GM23338 (cell line): ENCODE measurements at regions not wholly inside any gene's neighbourhood (a gene's known extent, or its start where the extent isn't known, plus 50 kb on each side); places are given as distances from the start of the nearest gene placed in this dataset.

ENCODE experiments used
- ATAC-seq: fragments of 200-7000 bp; cut with Tn5 transposase; 3 replicates; pipeline ENCODE4 v1.9.1; 2020
- DNase-seq: peaks from one replicate; pipeline ENCODE4 v3.0.0-alpha.2; 2015; ENCODE audit warnings: low spot score
- H2AFZ ChIP-seq: fragments of 200-600 bp; sonication (generic); 2 replicates; pipeline ENCODE4 v1.8.0; 2016; ENCODE audit warnings: antibody characterized with exemption, mild to moderate bottlenecking, moderate library complexity
- H3F3A ChIP-seq: fragments of 200-600 bp; sonication (generic); replicated peaks from 2 replicates; pipeline ENCODE4 v1.8.0; 2017; ENCODE audit warnings: antibody characterized with exemption, mixed run types, low read depth
- H3K27ac ChIP-seq: fragments of 200-600 bp; sonication (generic); 2 replicates; pipeline ENCODE4 v1.6.1; 2016; ENCODE audit warnings: low read depth
- H3K27me3 ChIP-seq: fragments of 200-600 bp; sonication (generic); 2 replicates; pipeline ENCODE4 v1.8.0; 2016; ENCODE audit warnings: mild to moderate bottlenecking, mixed run types, moderate library complexity; ENCODE audit not compliant: insufficient read depth
- H3K36me3 ChIP-seq: fragments of 200-600 bp; sonication (generic); 2 replicates; pipeline ENCODE4 v1.8.0; 2016; ENCODE audit warnings: mild to moderate bottlenecking; ENCODE audit not compliant: insufficient read depth
- H3K4me1 ChIP-seq: fragments of 200-600 bp; sonication (generic); 2 replicates; pipeline ENCODE4 v1.8.0; 2016; ENCODE audit warnings: mild to moderate bottlenecking, moderate library complexity; ENCODE audit not compliant: insufficient read depth
- H3K4me2 ChIP-seq: fragments of 200-600 bp; sonication (generic); 2 replicates; pipeline ENCODE4 v1.7.1; 2017; ENCODE audit warnings: mixed run types
- H3K4me3 ChIP-seq: fragments of 200-600 bp; sonication (generic); 2 replicates; pipeline ENCODE4 v1.6.1; 2016; ENCODE audit warnings: mixed run types
- H3K79me2 ChIP-seq: fragments of 200-600 bp; sonication (generic); replicated peaks from 2 replicates; pipeline ENCODE4 v1.8.0; 2017; ENCODE audit warnings: mild to moderate bottlenecking; ENCODE audit not compliant: insufficient read depth
- H3K9me2 ChIP-seq: fragments of 200-600 bp; sonication (generic); 2 replicates; pipeline ENCODE4 v1.8.0; 2017; ENCODE audit not compliant: insufficient read depth
- H4K20me1 ChIP-seq: fragments of 200-600 bp; sonication (generic); replicated peaks from 2 replicates; pipeline ENCODE4 v1.8.0; 2017; ENCODE audit warnings: mild to moderate bottlenecking; ENCODE audit not compliant: insufficient read depth
- H3K27ac Mint-ChIP-seq: 2 replicates; pipeline ENCODE4 v1.8.0; 2020; ENCODE audit warnings: inconsistent platforms, mild to moderate bottlenecking, moderate library complexity, mixed read lengths
- H3K27me3 Mint-ChIP-seq: 3 replicates; pipeline ENCODE4 v1.8.0; 2022; ENCODE audit warnings: low read depth, mild to moderate bottlenecking, moderate library complexity, mixed read lengths, inconsistent platforms; ENCODE audit not compliant: insufficient read depth, poor library complexity
- H3K36me3 Mint-ChIP-seq: 3 replicates; pipeline ENCODE4 v1.8.0; 2021; ENCODE audit warnings: low read depth, mild to moderate bottlenecking, inconsistent platforms, moderate library complexity, mixed read lengths
- H3K4me1 Mint-ChIP-seq: 3 replicates; pipeline ENCODE4 v1.8.0; 2020; ENCODE audit warnings: mild to moderate bottlenecking, inconsistent platforms, mixed read lengths
- H3K4me3 Mint-ChIP-seq: 3 replicates; pipeline ENCODE4 v1.8.0; 2021; ENCODE audit warnings: moderate library complexity, mild to moderate bottlenecking, inconsistent platforms, mixed read lengths
- H3K9me3 Mint-ChIP-seq: 3 replicates; pipeline ENCODE4 v1.8.0; 2020; ENCODE audit warnings: moderate library complexity, mild to moderate bottlenecking, inconsistent platforms, mixed read lengths
- CREB1 ChIP-seq: fragments of 250-450 bp; sonication (Bioruptor Pico); IDR thresholded peaks from 2 replicates; pipeline ENCODE4 v1.5.0; 2020; ENCODE audit warnings: low read depth, mild to moderate bottlenecking, moderate library complexity
- CTCF ChIP-seq, 2 experiments: fragments of 200-600 bp in 1 of 2; sonication (generic) in 1 of 2; conservative IDR thresholded peaks; 2 replicates each; pipeline versions ENCODE4 v1.5.1 to v1.6.1; 2016 to 2017; ENCODE audit warnings: antibody characterized with exemption in 2 of 2, low read depth in 2 of 2, mild to moderate bottlenecking in 2 of 2, moderate library complexity in 1 of 2
- ETS1 ChIP-seq: IDR thresholded peaks from 2 replicates; pipeline ENCODE4 v1.6.1; 2016; ENCODE audit warnings: antibody characterized with exemption
- EZH2 ChIP-seq: fragments of 200-600 bp; sonication (generic); IDR thresholded peaks from one replicate; pipeline ENCODE4 v1.8.0; 2017; ENCODE audit warnings: antibody characterized with exemption, mild to moderate bottlenecking, low read depth; ENCODE audit not compliant: unreplicated experiment
- EZH2phosphoT487 ChIP-seq: fragments of 200-600 bp; sonication (generic); IDR thresholded peaks from one replicate; pipeline ENCODE4 v1.8.1; 2018; ENCODE audit warnings: antibody characterized with exemption; ENCODE audit not compliant: unreplicated experiment
- JUNB ChIP-seq: IDR thresholded peaks from one replicate; pipeline ENCODE4 v1.6.1; 2016; ENCODE audit warnings: antibody characterized with exemption; ENCODE audit not compliant: unreplicated experiment
- POLR2AphosphoS5 ChIP-seq: IDR thresholded peaks from 2 replicates; pipeline ENCODE4 v1.6.1; 2016; ENCODE audit warnings: antibody characterized with exemption, low read depth
- STAT1 ChIP-seq: IDR thresholded peaks from one replicate; pipeline ENCODE4 v1.6.1; 2016; ENCODE audit warnings: antibody characterized with exemption; ENCODE audit not compliant: unreplicated experiment
- ZNF114 ChIP-seq: fragments of 250-450 bp; sonication (Bioruptor Pico); IDR thresholded peaks from 2 replicates; pipeline ENCODE4 v1.5.0; 2020; ENCODE audit warnings: mild to moderate bottlenecking, moderate library complexity
- ZNF331 ChIP-seq: fragments of 250-450 bp; sonication (Bioruptor Pico); IDR thresholded peaks from 2 replicates; pipeline ENCODE4 v1.5.0; 2020; ENCODE audit warnings: low read depth, mild to moderate bottlenecking, moderate library complexity
- ZNF462 ChIP-seq: fragments of 250-450 bp; sonication (Bioruptor Pico); IDR thresholded peaks from 2 replicates; pipeline ENCODE4 v1.5.0; 2020; ENCODE audit warnings: mild to moderate bottlenecking, moderate library complexity
- TF ChIP-seq, protein P1 (sequence below): IDR thresholded peaks from one replicate; pipeline ENCODE4 v1.6.1; 2018; ENCODE audit warnings: antibody characterized with exemption; ENCODE audit not compliant: unreplicated experiment

DNA sequence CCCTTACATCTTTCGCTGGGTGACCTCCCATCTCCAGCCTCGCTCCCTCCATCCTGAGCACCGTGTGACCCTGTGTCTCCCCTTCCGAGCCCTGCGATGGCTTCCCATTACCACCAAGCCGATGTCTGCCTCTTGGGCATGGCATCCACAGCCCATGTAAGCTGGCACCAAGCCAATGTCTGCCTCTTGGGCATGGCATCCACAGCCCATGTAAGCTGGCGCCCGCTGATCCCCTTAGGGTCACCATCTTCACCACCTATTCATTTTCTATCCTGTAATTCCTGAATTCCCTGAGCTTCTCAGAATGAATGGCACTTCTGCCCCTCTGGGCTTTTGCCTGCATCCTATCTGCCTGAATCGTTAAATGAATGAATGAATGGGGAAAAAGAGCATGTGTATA lies 478.2 kb upstream of the CCL2 start:
- no peak for DNase-seq

More for the DNA sequence above, 478.2 kb upstream of the CCL2 start:
- Histone ChIP-seq H3K9me2 (no peaks in the 10 kb centered on the region), H4K20me1 (no peaks in the 10 kb centered on the region), H3K4me2 (no peak overlapping the region), H3F3A (no peaks in the 10 kb centered on the region), H3K27ac (no peak overlapping the region), H3K79me2 (no peaks in the 10 kb centered on the region), H2AFZ (no peak overlapping the region), H3K4me1 (no peaks in the 10 kb centered on the region), H3K4me3 (no peak overlapping the region), H3K36me3 (no peaks in the 10 kb centered on the region), H3K27me3 (no peaks in the 10 kb centered on the region)
- peaks cover 6% of the 10 kb centered on the region for H3K27me3 Mint-ChIP-seq
- H3K36me3 Mint-ChIP-seq, result no peaks in the 10 kb centered on the region
- peaks cover 5% of the 10 kb centered on the region; the same call in 1 of the 3 replicates for H3K4me1 Mint-ChIP-seq
- H3K27ac Mint-ChIP-seq, result no peak overlapping the region
- no peak overlapping the region for H3K4me3 Mint-ChIP-seq
- TF ChIP-seq CTCF (conservative IDR thresholded peaks at IDR 0.05; ENCODE audit: low read depth in 2 of 2) (no peak), CREB1 (CRISPR knock-in tag) (no peak), STAT1 (no peak), JUNB (no peak), EZH2phosphoT487 (no peak), POLR2AphosphoS5 (no peak), ETS1 (no peak), ZNF462 (CRISPR knock-in tag) (no peak), ZNF331 (CRISPR knock-in tag) (no peak), EZH2 (no peak), ZNF114 (CRISPR knock-in tag) (no peak)
- TF ChIP-seq, protein P1, sequence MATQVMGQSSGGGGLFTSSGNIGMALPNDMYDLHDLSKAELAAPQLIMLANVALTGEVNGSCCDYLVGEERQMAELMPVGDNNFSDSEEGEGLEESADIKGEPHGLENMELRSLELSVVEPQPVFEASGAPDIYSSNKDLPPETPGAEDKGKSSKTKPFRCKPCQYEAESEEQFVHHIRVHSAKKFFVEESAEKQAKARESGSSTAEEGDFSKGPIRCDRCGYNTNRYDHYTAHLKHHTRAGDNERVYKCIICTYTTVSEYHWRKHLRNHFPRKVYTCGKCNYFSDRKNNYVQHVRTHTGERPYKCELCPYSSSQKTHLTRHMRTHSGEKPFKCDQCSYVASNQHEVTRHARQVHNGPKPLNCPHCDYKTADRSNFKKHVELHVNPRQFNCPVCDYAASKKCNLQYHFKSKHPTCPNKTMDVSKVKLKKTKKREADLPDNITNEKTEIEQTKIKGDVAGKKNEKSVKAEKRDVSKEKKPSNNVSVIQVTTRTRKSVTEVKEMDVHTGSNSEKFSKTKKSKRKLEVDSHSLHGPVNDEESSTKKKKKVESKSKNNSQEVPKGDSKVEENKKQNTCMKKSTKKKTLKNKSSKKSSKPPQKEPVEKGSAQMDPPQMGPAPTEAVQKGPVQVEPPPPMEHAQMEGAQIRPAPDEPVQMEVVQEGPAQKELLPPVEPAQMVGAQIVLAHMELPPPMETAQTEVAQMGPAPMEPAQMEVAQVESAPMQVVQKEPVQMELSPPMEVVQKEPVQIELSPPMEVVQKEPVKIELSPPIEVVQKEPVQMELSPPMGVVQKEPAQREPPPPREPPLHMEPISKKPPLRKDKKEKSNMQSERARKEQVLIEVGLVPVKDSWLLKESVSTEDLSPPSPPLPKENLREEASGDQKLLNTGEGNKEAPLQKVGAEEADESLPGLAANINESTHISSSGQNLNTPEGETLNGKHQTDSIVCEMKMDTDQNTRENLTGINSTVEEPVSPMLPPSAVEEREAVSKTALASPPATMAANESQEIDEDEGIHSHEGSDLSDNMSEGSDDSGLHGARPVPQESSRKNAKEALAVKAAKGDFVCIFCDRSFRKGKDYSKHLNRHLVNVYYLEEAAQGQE, result no peak
- H3K9me3 Mint-ChIP-seq, result no peaks in the 10 kb centered on the region
- no peak for ATAC-seq
